ENCODE measurements at regions not wholly inside any gene's neighbourhood (a gene's known extent, or its start where the extent isn't known, plus 50 kb on each side); places are given as distances from the start of the nearest gene placed in this dataset.
"Not testable (repeated sequence)": the region's sequence is repeated elsewhere in the genome, so short reads cannot be mapped to it uniquely, and the experiment has no call there.

DNA sequence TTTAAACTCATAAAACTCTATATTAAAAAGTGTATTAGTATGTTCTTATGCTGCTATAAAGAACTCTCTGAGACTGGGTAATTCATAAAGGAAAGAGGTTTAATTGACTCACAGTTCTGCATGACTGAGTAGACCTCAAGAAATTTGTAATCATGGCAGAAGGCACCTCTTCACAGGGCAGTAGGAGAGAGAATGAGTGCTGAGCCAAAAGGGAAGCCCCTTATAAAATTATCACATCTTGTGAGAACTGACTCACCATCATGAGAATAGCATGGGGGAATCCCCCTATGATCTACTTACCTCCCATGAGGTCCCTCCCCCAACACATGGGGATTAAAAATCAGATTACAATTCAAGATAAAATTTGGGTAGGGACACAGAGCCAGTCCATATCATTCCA is 463.2 kb downstream of the KLHL13 start:
- FAIRE-seq = no peak

DNA sequence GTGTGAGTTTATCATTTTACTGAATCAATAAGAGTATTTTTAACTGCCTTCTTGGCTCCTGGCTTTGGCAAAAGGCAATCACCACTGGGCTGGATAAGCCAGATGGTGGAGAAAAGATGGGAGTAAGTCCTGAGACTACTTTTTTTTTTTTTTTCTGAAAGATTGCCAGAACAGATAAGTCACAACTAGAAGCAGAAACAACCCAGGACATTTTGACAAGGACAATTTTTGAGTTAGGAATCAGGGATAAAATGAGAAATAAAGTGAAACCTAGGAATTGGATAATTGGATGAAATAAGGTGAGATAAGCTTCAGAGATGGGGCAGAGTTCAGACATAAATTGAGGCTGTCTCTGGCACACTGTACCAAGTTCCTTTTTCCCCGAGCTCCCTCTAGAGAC is 471.0 kb downstream of the KLHL13 start:
- FAIRE-seq = no peak

DNA sequence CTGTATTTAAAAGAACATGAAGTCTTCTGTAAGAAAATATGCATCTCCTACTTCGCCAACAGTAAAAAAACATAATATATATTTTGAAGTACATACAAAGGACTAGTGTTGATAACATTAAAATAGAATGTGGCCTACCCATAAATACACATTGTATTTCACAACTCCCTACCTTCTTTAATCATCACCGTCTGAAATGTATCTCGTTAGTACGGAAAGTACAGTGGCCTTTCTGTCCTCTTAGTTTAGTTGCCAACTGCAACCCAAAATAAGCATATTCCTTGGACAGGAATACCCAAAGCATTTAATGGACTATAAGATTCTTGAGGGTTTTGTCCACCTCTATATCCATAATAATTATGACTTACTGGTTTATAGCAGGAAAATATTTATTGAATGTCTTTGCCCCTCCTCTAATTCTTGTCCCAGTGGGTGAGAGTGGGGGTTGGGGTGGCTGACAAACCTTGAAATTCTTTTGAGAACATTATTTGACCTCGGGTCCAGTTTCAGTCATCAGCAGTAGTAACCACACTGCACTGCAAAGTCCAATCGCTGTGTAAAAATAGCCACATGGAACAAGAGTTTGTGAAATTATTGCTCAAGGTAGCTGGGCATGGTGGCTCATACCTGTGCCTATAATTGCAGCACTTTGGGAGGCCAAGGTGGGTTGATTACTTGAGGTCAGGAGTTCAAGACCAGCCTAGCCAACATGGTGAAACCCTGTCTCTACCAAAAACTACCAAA is 474.5 kb downstream of the KLHL13 start:
- FAIRE-seq = no peak

DNA sequence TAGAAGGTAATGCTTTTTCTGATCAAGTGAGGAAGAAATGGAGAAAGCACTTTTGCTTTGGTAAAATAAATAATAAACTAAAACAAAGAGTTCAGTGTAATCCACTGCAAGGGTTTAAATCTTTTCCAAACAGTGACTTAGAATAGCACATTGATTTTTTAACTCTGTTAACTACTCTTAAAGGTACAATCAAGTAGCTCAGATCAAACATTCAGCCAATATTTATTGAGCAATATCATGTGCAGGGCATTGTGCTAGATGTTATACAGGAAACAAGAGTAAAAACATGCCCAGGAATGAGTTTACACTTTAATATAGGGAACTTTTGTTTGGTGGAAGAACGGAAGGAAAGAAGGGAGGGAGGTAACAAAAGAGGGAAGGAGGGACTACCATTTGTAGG is 479.8 kb downstream of the KLHL13 start:
- no peak for FAIRE-seq

DNA sequence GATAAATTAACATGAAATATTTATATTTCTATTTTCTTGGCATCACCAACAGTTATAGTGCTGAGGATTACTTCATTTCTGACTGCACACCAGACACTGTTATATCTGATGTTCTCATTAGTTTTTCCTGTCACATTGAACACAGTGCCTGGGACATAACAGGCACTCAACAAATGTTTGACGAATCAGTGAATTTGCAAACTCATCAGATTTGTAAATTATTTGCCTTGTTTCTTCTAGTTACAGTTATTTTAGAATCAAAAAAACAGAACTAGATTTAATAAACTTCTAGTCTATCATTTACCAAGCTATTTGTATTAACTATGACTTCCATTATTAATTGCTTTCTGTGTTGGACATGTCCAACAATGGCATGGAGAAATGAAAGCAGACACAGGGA is 483.3 kb downstream of the KLHL13 start:
- FAIRE-seq = no peak

DNA sequence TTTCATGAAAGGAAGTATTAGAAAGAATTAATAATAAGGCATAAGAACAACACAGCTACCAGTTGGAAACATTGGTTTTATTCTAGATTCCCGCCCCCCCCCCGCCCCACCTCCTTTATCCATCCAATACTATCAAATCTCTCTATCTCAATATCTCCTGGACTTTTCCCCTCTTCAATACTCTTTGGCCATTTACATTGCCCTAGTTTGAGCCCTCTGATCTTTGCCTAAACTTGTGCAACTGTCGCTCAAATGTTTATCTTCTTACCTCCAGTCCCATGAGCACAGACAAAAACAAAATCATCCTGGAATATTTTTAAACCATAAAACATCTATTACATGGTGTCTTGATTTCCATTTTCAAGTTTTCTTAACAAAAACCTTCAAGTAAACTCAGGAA is 488.2 kb downstream of the KLHL13 start:
- no peak for FAIRE-seq

DNA sequence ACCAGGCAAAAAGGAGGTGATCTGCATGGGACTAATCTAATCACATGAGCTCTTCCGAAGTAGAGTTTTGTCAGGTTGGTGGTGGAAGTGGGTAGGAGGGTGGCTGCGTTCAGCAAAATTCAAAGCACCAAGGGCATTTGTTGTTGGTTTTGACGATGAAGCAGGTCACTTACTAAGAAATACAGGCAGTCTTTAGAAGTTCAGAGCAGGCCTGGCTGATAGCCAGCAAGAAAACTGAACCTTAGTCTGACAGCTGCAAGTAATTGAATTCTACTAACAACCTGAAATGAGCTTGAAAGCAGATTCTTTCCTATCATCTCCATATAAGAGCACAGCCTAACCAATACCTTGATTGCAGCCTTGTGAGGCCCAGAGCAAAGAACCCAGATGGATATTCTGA is 505.8 kb downstream of the KLHL13 start:
- FAIRE-seq = no peak

DNA sequence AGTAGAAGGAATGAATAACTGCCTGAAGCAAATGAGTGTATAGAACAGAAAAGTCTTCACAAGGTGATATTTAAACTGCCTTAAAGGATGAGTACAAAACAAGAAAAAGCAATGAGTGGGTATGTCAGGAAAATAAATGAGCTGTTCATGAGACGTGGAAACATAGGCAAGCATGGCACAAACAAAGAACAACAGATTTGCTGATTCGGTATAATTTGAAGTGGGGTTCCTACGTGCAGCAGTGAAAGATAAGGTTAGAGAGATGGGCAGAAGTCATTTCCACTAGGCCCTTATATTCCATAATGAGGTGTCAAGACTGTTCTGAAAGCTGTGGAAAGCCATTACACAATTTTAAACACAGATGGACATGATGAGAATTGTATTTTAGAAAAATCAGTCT is 506.6 kb downstream of the KLHL13 start:
- no peak for FAIRE-seq

DNA sequence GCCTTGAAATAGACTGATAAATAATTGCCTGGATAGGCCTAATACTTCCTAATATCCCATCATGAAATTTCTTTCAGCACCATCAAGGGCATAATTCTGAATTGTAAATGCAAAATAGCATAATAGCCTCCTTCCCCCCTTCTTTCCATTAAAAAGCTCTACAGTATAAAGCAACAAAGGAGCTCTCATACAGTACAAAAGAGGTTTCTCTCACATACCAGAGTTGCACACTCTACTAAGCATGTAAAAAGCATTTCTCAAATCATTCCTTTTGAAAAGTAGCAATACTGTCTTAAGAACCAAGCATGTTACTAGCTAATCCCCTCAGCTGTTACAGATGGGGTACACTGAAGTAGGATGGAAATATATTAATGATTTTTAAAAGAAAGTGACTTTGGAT is 509.0 kb downstream of the KLHL13 start:
- FAIRE-seq = no peak

DNA sequence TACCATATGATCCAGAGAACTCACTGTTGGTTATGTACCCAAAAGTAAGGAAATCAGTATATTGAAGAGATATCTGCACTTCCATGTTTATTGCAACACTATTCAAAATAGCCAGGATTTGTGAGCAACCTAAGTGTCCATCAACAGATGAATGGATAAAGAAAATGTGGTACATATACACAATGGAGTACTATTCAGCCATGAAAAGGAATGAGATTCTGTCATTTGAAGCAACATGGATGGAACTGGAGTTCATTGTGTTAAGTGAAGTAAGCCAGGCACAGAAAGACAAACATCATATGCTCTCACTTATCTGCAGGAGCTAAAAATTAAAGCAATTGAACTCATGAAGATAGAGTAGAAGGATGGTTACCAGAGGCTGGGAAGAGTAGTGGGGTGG is 510.5 kb downstream of the KLHL13 start:
- not testable (repeated sequence) for FAIRE-seq

DNA sequence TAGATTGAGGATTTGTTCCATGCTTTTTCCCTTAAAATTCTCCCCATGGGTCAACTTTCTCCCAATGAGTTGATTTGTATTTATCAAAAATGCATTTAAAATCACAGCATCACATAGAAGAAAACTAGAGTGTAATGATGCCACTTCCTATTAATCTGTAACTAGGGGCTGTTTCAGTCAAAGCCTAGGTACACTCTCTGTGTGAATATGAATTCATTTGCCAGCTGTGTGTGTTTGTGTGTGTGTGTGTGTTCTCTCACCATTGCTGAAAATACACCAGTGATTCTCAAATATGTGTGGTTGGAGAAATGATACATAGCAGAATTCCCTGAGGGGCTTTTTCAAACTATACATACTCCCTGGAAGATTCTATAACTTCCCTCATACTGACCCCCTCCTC is 546.5 kb downstream of the KLHL13 start:
- FAIRE-seq = no peak

DNA sequence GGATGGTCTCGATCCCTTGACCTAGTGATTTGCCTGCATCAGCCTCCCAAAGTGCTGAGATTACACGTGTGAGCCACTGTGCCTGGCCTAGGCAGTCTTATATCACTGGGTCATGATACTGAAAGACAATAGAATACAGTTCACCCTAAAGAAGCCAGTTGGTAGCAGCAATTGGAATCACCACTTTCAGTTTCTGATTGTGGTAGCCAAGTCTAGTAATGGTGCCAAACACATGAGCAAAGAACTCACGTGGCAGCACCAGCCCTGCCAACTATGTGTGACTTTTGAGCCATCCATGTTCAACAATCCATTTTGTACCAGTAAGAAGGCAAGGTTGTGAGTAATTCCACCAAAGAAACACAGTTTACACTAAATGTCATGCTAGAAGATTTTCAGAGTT is 548.4 kb downstream of the KLHL13 start:
- FAIRE-seq = no peak

DNA sequence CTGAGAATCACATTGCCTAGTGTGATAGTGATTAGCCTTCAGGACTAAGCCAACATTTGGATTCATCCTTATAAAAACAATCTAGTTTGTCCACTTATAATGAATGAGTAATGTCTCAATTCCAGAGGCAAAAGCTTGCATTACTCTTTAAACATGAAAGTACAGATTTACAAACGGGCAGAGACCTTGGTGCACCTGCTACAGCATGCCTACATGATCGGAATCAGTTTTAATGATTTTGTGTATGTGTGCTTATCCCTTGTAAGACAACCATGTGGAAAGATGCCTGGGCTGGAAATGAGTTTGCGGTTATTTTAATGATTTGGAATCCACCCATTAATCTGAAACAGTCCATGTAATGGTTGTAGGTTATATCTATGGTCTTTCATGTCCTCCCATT is 572.7 kb downstream of the KLHL13 start:
- no peak for FAIRE-seq

DNA sequence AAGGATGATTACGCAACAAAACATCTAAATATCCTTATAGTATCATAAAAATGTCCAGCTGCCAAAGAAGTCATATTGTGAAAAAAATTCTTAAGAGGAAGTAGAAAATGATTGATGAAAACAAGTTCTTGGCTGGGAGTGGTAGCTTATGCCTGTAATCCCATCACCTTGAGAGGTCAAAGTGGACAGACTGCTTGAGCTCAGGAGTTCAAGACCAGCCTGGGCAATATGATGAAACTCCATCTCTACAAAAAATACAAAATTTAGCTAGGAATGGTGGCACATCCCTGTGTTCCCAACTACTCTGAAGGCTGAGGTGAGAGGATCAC is 577.6 kb downstream of the KLHL13 start:
- no peak for FAIRE-seq

DNA sequence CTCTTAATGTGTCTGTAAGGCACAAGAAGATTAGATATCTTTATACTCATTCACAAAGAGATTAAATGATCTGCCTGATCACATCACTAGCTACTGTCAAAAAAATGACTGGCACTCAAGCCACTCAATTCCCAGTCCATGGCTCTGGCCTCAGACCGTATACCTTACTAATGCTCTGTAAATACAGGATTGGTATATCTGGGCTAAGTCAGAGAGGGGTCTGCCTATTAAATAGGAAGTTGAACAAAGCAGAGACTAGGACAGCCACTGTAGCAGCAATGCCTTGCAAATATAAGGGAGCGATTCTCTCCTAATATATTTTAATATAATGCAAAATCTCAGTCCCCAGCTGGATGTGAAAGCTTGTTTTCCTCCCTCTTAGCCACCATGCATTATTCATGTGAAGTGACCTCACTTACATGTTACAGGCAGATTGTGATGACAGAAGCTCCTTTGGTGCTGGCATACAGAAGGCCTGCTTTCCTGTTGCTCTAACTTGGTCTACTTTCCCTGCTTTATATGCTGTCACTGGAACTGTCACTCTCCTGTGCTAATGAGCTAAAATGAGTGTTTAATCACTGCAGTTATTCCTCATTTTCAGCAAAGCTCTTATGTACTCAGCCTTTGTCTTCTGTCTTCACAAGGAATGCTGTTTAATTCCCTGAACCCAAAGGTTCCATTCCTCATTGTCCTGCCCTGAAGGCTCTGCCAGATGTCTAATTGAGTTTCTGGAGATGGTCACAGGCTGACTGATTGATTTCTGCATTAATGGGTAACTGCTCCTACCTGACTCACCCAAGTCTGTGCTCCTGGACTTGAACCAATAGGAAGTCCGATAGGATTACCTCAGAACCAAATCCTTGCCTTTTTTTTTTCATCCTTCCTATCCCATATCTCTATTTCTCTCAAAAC is 578.2 kb downstream of the KLHL13 start:
- FAIRE-seq = no peak

DNA sequence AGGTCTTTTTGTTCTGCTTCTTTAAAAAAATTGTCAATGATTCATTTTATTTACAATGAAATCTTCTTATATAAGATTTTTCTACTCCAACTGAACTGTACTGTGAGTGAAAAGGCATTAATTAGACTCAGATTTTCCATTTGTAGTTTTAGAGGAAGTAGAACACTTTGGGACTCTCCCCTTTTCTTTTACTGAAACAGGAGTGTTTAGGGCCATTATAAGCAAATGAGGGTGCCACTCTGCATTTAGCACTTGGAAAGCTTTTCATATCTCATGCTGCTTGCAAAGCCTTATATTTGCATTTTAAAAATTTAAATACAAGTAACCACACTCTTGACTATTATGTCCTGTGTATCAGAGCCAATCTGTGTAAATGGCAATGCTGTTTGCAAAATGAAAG is 584.3 kb downstream of the KLHL13 start:
- FAIRE-seq = no peak

DNA sequence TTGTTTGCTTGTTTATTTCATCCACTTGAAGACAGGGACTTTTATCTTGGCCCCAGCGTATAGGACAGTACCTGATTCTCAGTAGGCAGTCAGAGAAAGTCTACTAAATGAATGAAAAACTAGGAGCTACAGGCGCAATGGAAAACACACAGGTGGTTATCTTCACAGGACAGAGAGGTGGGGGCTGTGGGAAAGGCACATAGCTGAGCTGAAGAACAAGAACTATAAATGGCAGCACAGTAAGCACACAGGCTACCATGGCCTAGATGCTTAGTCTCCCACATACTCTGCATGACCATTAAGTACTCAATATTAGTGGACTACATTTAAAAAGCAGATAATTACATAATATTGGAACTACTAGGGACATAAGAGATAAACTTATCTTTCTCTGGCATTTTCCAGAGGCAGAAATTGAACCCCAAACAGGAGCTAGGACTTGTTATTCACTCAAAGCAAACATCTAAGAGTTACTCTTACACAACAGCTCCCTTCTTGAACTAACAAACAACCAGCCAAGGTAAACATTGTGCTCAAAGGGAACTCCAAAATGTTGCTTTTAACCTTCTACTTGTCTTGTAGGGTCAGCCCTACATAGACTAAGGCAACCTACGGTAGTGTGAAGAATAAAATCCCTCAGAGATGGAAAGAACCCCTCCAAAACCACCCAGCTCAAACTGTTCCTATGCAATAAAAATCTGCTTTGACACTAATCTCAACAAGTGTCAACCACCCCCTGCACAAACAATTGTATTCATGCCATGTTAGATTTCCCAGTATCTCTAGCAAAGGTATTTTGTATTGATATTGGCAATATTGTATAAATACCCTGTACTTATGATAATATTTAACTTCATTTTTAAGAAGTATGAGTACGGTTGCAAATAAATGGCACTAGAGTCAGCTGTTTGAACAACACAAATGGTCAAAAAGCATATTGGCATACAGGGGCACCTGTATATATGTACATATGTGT is 593.6 kb downstream of the KLHL13 start:
- FAIRE-seq = no peak

DNA sequence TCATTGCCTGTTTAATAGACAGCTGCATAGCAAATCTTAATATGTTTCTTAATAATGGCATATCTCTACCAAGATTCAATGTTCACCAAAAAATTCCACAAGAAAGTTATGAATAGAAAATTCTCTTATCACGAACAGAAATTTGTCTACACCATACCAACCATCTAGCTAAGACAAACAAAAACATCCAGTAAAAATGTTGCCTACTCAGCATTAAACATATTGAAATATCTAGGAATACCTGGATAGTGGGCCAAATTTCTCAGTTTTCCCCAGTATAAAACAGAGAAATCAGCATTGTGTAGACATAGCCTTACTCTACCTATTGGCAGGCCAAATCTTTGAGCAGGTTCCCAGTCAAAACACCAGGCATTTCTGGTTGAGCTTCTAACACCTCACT is 598.6 kb downstream of the KLHL13 start:
- no peak for FAIRE-seq

DNA sequence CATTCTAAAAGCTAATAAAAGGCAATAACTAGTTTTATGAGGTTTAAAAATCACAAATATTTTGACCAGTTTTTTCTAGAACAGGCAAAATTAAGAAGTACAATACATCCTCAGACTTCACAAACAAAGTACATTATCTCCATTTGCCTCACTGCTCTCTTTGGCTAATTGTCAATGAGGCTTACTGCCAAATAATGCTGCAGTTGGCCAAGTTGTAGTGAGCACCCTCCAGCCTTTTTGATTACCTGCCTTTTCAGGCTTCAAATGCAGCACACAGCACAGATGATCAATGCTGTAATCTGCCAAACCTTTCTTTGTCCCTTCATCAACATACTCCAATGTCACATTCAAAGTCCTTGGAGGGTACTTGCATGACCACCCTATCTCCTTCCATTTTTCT is 605.2 kb downstream of the KLHL13 start:
- FAIRE-seq = no peak

DNA sequence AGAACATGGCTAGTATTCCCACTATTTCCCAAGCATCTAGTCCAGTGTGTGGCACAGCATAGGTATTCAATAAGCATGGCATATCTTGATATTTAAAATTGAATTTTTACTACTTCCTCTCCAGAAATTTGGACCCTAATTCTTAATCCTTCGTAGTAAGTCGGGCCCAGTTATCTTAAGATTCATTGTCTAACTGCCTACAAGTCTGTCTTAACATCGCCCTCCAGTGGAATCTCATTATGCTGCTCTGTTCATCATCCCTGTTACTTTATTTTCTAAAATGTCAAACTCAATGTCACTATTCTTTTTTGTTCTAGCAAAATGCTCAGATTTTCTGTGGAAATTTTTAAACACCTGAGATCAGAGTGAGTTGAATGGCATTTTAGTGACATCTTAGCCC is 606.2 kb downstream of the KLHL13 start:
- FAIRE-seq = no peak

DNA sequence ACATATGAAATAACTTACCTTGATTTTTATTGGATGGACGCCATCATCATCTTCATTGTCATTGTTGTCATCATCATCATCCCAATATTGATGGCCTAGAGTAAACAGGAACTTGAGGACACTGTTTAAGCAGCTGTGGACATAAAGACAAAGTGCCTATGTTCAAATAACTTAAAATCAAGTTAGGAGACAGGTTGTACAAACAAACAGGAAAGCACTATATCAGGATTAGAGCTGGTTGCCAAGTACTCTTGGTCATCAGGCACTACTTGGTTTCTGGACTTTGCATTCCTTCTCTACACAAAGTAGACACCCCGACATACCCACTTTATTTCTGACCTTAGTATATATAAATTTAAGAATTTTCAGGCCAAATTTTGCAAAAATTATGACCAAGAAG is 608.6 kb downstream of the KLHL13 start:
- FAIRE-seq = no peak

DNA sequence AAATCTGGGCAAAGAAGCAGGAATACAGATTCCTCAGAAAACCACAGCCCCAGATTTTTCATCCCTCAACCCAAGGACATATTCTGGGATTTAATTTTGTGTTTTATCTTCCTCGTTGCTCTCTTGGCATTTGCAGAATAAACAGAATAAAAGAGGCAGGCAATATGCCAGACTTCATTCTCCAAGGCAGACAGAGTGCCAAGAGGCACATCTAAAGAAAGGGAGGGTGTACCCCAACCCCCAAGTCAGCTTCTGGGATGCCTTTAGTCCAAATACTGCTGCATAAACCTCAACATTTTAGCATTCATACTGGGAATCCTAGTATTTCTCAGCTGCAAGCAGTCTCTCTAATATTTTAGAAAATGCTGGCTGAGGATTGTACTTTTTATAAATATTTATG is 629.2 kb downstream of the KLHL13 start:
- FAIRE-seq = no peak

DNA sequence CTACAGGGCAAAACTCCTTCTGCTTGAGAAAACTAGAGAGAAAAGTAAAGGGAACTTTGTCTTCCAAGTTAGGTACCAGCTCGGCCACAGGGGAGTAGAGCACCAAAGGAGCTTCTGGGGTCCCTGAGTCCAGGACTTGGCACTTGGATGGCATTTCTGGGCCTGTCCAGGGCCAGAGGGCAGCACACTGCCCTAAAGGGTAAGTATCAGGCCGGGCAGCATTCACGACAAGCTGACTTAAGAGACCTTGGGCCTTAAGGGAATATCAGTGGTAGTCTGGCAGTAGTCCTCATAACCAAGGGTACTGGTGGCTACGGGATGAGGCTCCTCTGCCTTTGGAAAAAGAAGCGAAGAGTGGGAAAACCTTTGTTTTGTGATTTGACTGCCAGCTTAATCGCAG is 632.7 kb downstream of the KLHL13 start:
- FAIRE-seq = no peak
